HTR-8/SVneo (cell line): ENCODE measurements at regions not wholly inside any gene's neighbourhood (a gene's known extent, or its start where the extent isn't known, plus 50 kb on each side); places are given as distances from the start of the nearest gene placed in this dataset.

ENCODE experiments used
- DNase-seq: peaks from one replicate; pipeline ENCODE4 v3.0.0; 2011; ENCODE audit warnings: low spot score, mixed read lengths; ENCODE audit not compliant: insufficient read length
- FAIRE-seq: peaks from 2 replicates; lab custom pipeline; 2011; peaks lifted over from hg19 to GRCh38; lab: Jason Lieb, UNC

- FAIRE-seq: no peak
- no peak for DNase-seq
Observed at GRCh38 chr11:121715405-121715804, 262.6 kb upstream of the SORL1-AS1 start.

- no peak for FAIRE-seq
- no peak for DNase-seq
Observed at GRCh38 chr11:121714351-121714750, 261.6 kb upstream of the SORL1-AS1 start.

- DNase-seq (no peak), FAIRE-seq (no peak)
Observed at GRCh38 chr11:121711939-121712338, 259.2 kb upstream of the SORL1-AS1 start.

GRCh38 chr11:121711236-121711635 is 258.5 kb upstream of the SORL1-AS1 start:
- FAIRE-seq (no peak), DNase-seq (no peak)

GRCh38 chr11:121706884-121707420 is 254.2 kb upstream of the SORL1-AS1 start:
- no peak for DNase-seq
- no peak for FAIRE-seq

- DNase-seq (no peak), FAIRE-seq (no peak)
Observed at GRCh38 chr11:121703201-121703600, 250.4 kb upstream of the SORL1-AS1 start.

- DNase-seq: no peak
- FAIRE-seq: no peak
Observed at GRCh38 chr11:121700968-121701367, 248.2 kb upstream of the SORL1-AS1 start.

- FAIRE-seq: no peak
- no peak for DNase-seq
Observed at GRCh38 chr11:121699801-121700200, 247.0 kb upstream of the SORL1-AS1 start.

GRCh38 chr11:121696931-121697670 is 244.3 kb upstream of the SORL1-AS1 start:
- no peak for DNase-seq
- no peak for FAIRE-seq

GRCh38 chr11:121696177-121696871 is 243.6 kb upstream of the SORL1-AS1 start:
- FAIRE-seq (no peak), DNase-seq (no peak)

GRCh38 chr11:121692236-121692635 is 239.5 kb upstream of the SORL1-AS1 start:
- FAIRE-seq (no peak), DNase-seq (no peak)

- peak; percentile 74 for FAIRE-seq
Observed at GRCh38 chr11:121688860-121689614, 236.3 kb upstream of the SORL1-AS1 start.

GRCh38 chr11:121688055-121688491 is 235.3 kb upstream of the SORL1-AS1 start:
- peak; percentile 76 for FAIRE-seq
- DNase-seq: peak; percentile 56

More at GRCh38 chr11:121688860-121689614, 236.3 kb upstream of the SORL1-AS1 start:
- DNase-seq: peak; percentile 52

GRCh38 chr11:121683791-121684190 is 231.0 kb upstream of the SORL1-AS1 start:
- DNase-seq: no peak
- no peak for FAIRE-seq
